ENCODE measurements at regions not wholly inside any gene's neighbourhood (a gene's known extent, or its start where the extent isn't known, plus 50 kb on each side); places are given as distances from the start of the nearest gene placed in this dataset.

DNA sequence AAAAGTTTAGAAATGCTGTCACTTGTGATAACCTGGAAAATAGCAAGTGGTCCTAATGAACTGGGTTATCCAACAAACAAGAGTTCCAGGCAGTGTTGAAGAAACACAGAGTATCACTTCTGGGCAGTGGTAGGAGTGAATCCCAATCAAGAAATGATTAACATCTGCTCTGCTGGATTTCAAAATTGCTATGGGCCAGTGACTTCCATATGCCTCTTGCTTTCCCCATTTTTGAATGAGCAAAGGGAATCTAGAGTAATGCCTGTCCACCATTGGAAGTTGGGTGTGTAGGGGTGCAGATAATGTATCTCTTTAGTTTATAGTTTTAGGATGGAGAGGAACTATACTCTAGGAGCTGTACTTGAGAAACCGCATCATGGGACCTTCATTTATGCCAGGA, 236.5 kb downstream of the RPLP1 start:
- TF ChIP-seq, protein P1, sequence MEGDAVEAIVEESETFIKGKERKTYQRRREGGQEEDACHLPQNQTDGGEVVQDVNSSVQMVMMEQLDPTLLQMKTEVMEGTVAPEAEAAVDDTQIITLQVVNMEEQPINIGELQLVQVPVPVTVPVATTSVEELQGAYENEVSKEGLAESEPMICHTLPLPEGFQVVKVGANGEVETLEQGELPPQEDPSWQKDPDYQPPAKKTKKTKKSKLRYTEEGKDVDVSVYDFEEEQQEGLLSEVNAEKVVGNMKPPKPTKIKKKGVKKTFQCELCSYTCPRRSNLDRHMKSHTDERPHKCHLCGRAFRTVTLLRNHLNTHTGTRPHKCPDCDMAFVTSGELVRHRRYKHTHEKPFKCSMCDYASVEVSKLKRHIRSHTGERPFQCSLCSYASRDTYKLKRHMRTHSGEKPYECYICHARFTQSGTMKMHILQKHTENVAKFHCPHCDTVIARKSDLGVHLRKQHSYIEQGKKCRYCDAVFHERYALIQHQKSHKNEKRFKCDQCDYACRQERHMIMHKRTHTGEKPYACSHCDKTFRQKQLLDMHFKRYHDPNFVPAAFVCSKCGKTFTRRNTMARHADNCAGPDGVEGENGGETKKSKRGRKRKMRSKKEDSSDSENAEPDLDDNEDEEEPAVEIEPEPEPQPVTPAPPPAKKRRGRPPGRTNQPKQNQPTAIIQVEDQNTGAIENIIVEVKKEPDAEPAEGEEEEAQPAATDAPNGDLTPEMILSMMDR (IDR thresholded peaks at IDR 0.05; ENCODE audit: unreplicated experiment), result no peak
- H3K36me3 Mint-ChIP-seq (ENCODE audit: insufficient read depth, unreplicated experiment), result no peaks in the 10 kb centered on the region
- no TSS peak for BruUV-seq (replicated peaks)
- H3K4me3 Mint-ChIP-seq (ENCODE audit: low read depth, unreplicated experiment), result no peak overlapping the region
- peaks cover 82% of the 10 kb centered on the region for H3K27me3 Mint-ChIP-seq (ENCODE audit: unreplicated experiment)
- intact Hi-C loops (cut with micrococcal nuclease; ENCODE audit: unreplicated experiment), result no loop called here
- DNase-seq, result no peak
- H3K9me3 Mint-ChIP-seq (ENCODE audit: low read depth, unreplicated experiment), result no peaks in the 10 kb centered on the region
- no peak overlapping the region for H3K27ac Mint-ChIP-seq (ENCODE audit: unreplicated experiment)
- H3K4me1 Mint-ChIP-seq (ENCODE audit: low read depth, unreplicated experiment), result no peaks in the 10 kb centered on the region
- CTCF ChIA-PET, result interaction anchor here (1.5 kb wide), 1 partner anchor 39 kb away, joined by 6 read pairs; no protein-coding TSS in a partner anchor

DNA sequence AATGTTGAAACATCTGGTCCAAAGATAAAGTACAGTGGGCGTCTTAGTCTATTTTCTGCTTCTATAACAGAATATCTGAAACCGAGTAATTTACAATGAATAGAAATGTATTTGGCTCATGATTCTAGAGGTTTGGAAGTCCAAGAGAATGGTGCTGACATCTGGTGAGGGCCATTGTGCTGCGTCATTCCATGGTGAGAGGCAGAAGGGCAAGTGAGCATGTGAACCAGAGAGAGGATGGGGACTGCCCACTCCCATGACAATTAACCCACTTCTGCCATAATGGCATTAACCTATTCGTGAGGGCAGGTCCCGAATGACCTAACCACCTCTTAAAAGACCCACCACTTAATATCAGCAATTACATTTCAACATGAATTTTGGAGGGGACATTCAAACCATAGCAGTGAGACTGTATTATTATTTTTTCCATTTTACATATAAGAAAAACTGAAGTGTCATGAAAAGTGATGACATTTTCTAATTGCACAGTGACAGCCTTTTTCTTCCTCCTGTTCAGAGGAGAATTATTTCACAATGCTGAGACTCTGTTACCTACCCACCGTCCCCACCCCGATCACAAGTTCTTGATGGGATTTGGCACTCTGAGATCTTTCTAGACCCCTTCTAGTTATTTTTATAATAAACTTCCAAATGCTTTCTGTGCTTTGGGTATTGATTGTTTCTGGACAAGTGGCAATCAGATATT, 238.8 kb downstream of the RPLP1 start:
- no TSS peak for BruUV-seq (replicated peaks)
- peaks cover 94% of the 10 kb centered on the region for H3K27me3 Mint-ChIP-seq (ENCODE audit: unreplicated experiment)
- no peak for DNase-seq
- H3K36me3 Mint-ChIP-seq (ENCODE audit: insufficient read depth, unreplicated experiment), result no peaks in the 10 kb centered on the region
- no peak overlapping the region for H3K27ac Mint-ChIP-seq (ENCODE audit: unreplicated experiment)
- intact Hi-C loops (cut with micrococcal nuclease; ENCODE audit: unreplicated experiment), result no loop called here
- CTCF ChIA-PET, result no interaction called here
- H3K9me3 Mint-ChIP-seq (ENCODE audit: low read depth, unreplicated experiment), result no peaks in the 10 kb centered on the region
- TF ChIP-seq, protein P1 (IDR thresholded peaks at IDR 0.05; ENCODE audit: unreplicated experiment), result no peak
- H3K4me1 Mint-ChIP-seq (ENCODE audit: low read depth, unreplicated experiment), result no peaks in the 10 kb centered on the region
- no peak overlapping the region for H3K4me3 Mint-ChIP-seq (ENCODE audit: low read depth, unreplicated experiment)

DNA sequence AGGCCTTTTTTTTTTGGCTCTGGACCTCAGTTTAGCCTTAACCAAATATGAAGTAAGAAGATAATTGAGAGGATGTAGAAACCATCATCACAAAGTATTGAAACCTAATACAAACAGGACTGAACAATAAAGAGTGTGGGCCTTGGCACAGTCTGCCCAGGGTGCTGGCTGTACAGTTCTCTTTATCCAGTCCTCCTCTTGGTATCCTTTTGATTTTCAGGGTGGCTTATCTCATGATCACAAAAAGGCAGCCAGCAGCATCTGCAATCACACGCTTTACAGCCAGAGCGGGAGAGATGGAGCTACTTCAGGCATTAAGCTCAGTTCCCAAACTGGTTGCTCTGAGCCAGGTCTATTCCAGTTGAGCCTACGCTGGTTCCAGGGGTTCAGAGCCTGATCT, 239.7 kb downstream of the RPLP1 start:
- Mint-ChIP-seq H3K36me3 (ENCODE audit: insufficient read depth, unreplicated experiment) (no peaks in the 10 kb centered on the region), H3K27ac (ENCODE audit: unreplicated experiment) (no peak overlapping the region), H3K4me3 (ENCODE audit: low read depth, unreplicated experiment) (no peak overlapping the region), H3K27me3 (ENCODE audit: unreplicated experiment) (peaks cover 94% of the 10 kb centered on the region), H3K4me1 (ENCODE audit: low read depth, unreplicated experiment) (no peaks in the 10 kb centered on the region), H3K9me3 (ENCODE audit: low read depth, unreplicated experiment) (no peaks in the 10 kb centered on the region)
- no peak for DNase-seq
- intact Hi-C loops (cut with micrococcal nuclease; ENCODE audit: unreplicated experiment), result no loop called here
- no TSS peak for BruUV-seq (replicated peaks)
- TF ChIP-seq, protein P1 (IDR thresholded peaks at IDR 0.05; ENCODE audit: unreplicated experiment), result no peak
- CTCF ChIA-PET, result interaction anchor here (0.6 kb wide), 1 partner anchor 33 kb away, joined by 3 read pairs; no protein-coding TSS in a partner anchor

DNA sequence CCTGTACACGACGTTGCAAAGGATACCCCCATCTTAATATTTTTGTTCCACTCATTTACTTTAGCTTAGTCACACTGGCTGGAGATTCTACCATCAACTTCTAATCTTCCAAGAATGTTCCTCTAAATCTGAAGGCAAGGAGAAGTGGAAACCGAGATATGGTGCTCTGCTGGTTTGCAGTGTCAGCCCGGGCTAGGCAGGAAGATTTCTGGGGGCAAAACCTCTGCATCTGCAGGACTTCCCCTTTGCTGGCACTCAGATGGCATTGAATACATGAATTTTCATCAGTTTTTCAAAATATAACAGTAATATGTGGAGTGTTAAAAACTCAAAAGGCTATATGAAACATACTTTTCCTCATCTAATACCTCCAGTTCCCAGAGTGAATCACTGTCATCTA, 240.4 kb downstream of the RPLP1 start:
- intact Hi-C loops (cut with micrococcal nuclease; ENCODE audit: unreplicated experiment), result no loop called here
- Mint-ChIP-seq H3K27ac (ENCODE audit: unreplicated experiment) (no peak overlapping the region), H3K9me3 (ENCODE audit: low read depth, unreplicated experiment) (no peaks in the 10 kb centered on the region), H3K4me1 (ENCODE audit: low read depth, unreplicated experiment) (no peaks in the 10 kb centered on the region), H3K36me3 (ENCODE audit: insufficient read depth, unreplicated experiment) (no peaks in the 10 kb centered on the region), H3K27me3 (ENCODE audit: unreplicated experiment) (peaks cover 94% of the 10 kb centered on the region), H3K4me3 (ENCODE audit: low read depth, unreplicated experiment) (no peak overlapping the region)
- no peak for DNase-seq
- BruUV-seq (replicated peaks), result no TSS peak
- TF ChIP-seq, protein P1 (IDR thresholded peaks at IDR 0.05; ENCODE audit: unreplicated experiment), result no peak
- CTCF ChIA-PET, result interaction anchor here (0.6 kb wide), 1 partner anchor 32 kb away, joined by 3 read pairs; no protein-coding TSS in a partner anchor

Data from Calu3 (cell line).